ENCODE measurements at regions not wholly inside any gene's neighbourhood (a gene's known extent, or its start where the extent isn't known, plus 50 kb on each side); places are given as distances from the start of the nearest gene placed in this dataset.

- no peak for TF ChIP-seq CTCF (IDR thresholded peaks at IDR 0.05)
- no peak for TF ChIP-seq EZH2phosphoT487 (IDR thresholded peaks at IDR 0.05)
These were observed 559.7 kb upstream of the POU3F2 start for GRCh38 chr6:98274691-98275090.

Data from neural progenitor cell (in vitro differentiated cells).